A673 (cell line): ENCODE measurements at regions not wholly inside any gene's neighbourhood (a gene's known extent, or its start where the extent isn't known, plus 50 kb on each side); places are given as distances from the start of the nearest gene placed in this dataset.
"Not testable (repeated sequence)": the region's sequence is repeated elsewhere in the genome, so short reads cannot be mapped to it uniquely, and the experiment has no call there.

Experiments
- CTCF ChIP-seq: fragments of 300-800, 200-600 bp; sonication (generic); conservative IDR thresholded peaks from 2 replicates; pipeline ENCODE4 v1.5.1; 2017; ENCODE audit warnings: low read depth, mild to moderate bottlenecking, antibody characterized with exemption, low read length, moderate library complexity, mixed read lengths
- EZH2 ChIP-seq: fragments of 200-600 bp; sonication (generic); IDR thresholded peaks from 2 replicates; pipeline ENCODE4 v1.6.1; 2017; ENCODE audit warnings: borderline replicate concordance, low read depth, mild to moderate bottlenecking, mixed read lengths, antibody characterized with exemption, low read length; ENCODE audit not compliant: poor library complexity, severe bottlenecking

GRCh38 chr21:13810559-13810958 lies 201.0 kb downstream of the POTED start:
- TF ChIP-seq CTCF, EZH2: not testable (repeated sequence)
